PFSK-1 (cell line): ENCODE measurements at regions not wholly inside any gene's neighbourhood (a gene's known extent, or its start where the extent isn't known, plus 50 kb on each side); places are given as distances from the start of the nearest gene placed in this dataset.

Experiments used
- FOXP2 ChIP-seq: optimal IDR thresholded peaks from 2 replicates; pipeline ENCODE3; 2011; ENCODE audit warnings: borderline replicate concordance, control low read depth, inconsistent platforms; ENCODE audit not compliant: insufficient read depth; ENCODE audit errors: extremely low read length, extremely low read depth
- POLR2AphosphoS5 ChIP-seq: IDR thresholded peaks from 2 replicates; pipeline ENCODE4 v1.6.1; 2012; ENCODE audit warnings: low read depth, mild to moderate bottlenecking, control low read depth, low read length, moderate library complexity
- REST ChIP-seq, 2 experiments: IDR thresholded peaks; 2 replicates each; pipeline versions ENCODE4 v1.6.1 to v1.8.0; 2011 to 2012; ENCODE audit warnings: low read depth in 2 of 2, low read length in 2 of 2, control low read depth in 1 of 2, inconsistent platforms in 1 of 2, mild to moderate bottlenecking in 1 of 2, moderate library complexity in 1 of 2; ENCODE audit not compliant: insufficient read depth in 1 of 2
- SIN3A ChIP-seq: IDR thresholded peaks from 2 replicates; pipeline ENCODE4 v1.6.1; 2012; ENCODE audit warnings: mild to moderate bottlenecking, low read length, moderate library complexity, borderline replicate concordance; ENCODE audit not compliant: insufficient read depth
- TAF1 ChIP-seq: IDR thresholded peaks from 2 replicates; pipeline ENCODE4 v1.6.1; 2012; ENCODE audit warnings: low read length, control low read depth, borderline replicate concordance; ENCODE audit not compliant: insufficient read depth

DNA sequence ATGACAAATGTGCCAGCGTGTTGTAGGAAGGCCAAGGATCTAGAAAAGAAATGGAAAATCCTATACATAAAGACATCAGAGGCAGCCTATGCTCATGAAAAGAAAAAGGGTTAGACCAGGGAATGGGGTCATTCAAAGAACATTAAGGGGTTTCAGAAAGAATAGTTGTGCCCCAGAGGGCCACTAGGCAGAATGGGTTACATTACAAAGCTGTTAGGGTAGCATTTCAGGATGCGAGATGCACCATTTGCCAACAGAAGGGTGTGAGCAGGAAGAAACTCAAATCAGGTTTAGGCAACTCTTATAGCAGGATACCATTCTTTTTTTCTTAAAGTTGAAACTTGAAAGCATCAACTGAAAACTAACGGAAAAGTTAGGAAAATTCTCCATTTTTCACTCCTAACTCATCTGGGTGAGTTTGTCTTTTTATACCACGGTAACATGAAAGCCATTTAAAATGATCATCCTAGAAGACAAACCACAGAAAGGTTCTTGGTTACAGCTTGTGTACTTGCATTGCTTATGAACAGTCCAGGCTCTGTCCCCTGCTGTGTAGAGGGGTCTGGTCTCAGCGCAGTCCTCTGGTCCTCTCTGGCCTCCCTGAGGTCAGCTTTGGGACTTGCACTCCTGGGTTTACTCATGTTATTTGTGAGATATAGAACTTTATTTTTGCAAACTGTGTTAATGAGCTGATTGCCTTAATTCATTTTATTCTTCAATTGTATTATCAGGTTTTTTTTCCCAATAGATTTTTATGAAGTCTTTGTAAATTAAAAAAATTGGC is 209.1 kb downstream of the DACT1 start:
- no peak for TF ChIP-seq FOXP2
- TF ChIP-seq SIN3A = no peak
- TF ChIP-seq REST (IDR thresholded peaks at IDR 0.05; ENCODE audit: insufficient read depth in 1 of 2, low read depth in 2 of 2, low read length in 2 of 2) = no peak
- TF ChIP-seq POLR2AphosphoS5 = no peak
- TF ChIP-seq TAF1 = no peak

GRCh38 chr14:58848365-58848764 is 210.6 kb downstream of the DACT1 start:
- TF ChIP-seq REST (IDR thresholded peaks at IDR 0.05; ENCODE audit: insufficient read depth in 1 of 2, low read depth in 2 of 2, low read length in 2 of 2) (no peak), TAF1 (no peak), FOXP2 (no peak), POLR2AphosphoS5 (no peak), SIN3A (no peak)

DNA sequence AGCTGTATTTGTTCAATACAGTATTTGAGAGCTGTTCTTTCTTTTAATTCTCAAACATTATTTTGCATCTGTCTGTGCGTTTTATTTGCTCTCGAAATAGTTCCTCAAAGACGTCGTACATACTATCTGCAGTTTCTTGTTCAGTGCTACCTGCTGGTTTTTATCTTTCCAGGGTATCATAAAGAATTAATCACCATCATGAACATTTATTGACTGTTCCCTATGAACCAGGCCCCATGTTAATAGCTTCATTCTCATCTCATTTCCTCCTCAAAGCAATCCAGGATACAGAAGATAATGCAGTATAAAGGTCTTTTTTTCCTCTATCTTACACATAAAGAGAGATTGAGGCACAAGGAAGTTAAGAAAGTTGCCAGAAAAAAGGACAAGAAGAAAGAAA is 211.8 kb downstream of the DACT1 start:
- no peak for TF ChIP-seq FOXP2
- TF ChIP-seq TAF1 = no peak

DNA sequence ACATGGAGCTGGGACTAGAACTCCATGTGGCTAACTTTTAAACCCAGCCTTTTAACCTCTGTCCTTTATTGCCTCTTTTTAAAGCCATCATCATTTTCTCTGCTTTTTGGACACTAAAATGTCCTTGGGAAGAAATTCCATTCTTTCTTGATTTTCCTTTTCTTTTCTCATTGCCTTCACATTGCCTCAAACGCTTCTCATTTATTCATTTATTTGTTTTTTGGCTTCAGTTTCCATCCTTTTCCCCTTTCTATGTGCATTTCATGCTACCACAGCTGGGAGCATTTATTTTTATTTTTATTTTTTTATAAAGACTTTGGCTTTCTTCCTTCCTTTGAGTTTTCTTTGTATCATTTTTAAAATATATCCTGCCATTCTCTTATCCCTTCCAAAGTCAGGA is 212.2 kb downstream of the DACT1 start:
- TF ChIP-seq FOXP2 = no peak
- no peak for TF ChIP-seq POLR2AphosphoS5
- no peak for TF ChIP-seq REST (IDR thresholded peaks at IDR 0.05; ENCODE audit: insufficient read depth in 1 of 2, low read depth in 2 of 2, low read length in 2 of 2)
- TF ChIP-seq SIN3A = no peak
- TF ChIP-seq TAF1 = no peak

DNA sequence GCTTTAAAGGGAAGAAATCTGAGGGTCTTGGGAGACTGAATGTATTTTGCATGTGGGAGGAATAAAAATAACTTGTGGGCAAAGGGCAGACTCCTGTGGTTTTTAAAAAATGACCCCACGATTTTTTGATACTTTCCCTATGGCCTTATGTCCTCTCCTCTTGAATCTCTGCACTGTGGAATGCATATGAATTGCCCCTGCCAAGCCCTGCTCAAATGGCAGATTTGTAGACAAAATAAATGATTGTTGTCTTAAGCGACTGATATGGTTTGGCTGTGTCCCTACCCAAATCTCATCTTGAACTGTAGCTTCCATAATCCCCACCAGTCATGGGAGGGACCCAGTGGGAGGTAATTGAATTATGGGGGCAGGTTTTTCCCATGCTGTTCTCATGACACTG is 223.8 kb downstream of the DACT1 start:
- TF ChIP-seq TAF1 = no peak
- no peak for TF ChIP-seq FOXP2
- no peak for TF ChIP-seq POLR2AphosphoS5
- no peak for TF ChIP-seq REST (IDR thresholded peaks at IDR 0.05; ENCODE audit: insufficient read depth in 1 of 2, low read depth in 2 of 2, low read length in 2 of 2)
- no peak for TF ChIP-seq SIN3A
